ENCODE measurements at regions not wholly inside any gene's neighbourhood (a gene's known extent, or its start where the extent isn't known, plus 50 kb on each side); places are given as distances from the start of the nearest gene placed in this dataset.

DNA sequence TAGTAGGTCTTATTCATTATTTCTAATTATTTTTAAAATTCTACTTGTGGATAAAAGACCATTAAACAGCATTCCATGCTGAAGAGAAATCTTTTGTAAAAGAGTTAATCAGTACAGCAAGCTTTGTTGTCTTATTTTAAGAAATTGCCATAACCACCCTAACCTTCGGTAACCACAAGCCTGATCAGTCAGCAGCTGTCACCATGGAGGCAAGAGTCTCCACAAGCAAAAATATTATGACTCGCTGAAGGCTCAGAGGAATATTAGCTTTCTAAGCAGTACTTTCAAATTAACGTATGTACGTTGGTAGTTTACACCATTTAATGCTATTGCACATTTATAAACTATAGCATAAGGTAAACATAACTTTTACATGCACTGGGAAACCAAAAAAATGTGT lies 650.5 kb upstream of the LINC00305 start:
- no peaks in the 10 kb centered on the region for H3K4me1 ChIP-seq (ENCODE audit: insufficient read depth, low read length)
- H3K36me3 ChIP-seq (replicated peaks in 1 of 2; ENCODE audit: control insufficient read depth in 1 of 2, insufficient read depth in 2 of 2, low read length in 2 of 2), result no peaks in the 10 kb centered on the region
- H2AFZ ChIP-seq (ENCODE audit: low read length), result no peak overlapping the region
- no peak for FAIRE-seq
- no peak overlapping the region for H3K27ac ChIP-seq (ENCODE audit: extremely low read length, insufficient read depth, low read length)
- H3K9ac ChIP-seq (ENCODE audit: insufficient read depth, low read depth, low read length), result no peak overlapping the region
- no peak for DNase-seq (ENCODE audit: low spot score)
- ATAC-seq, result no peak
- TF ChIP-seq POLR2AphosphoS5 (IDR thresholded peaks at IDR 0.05; ENCODE audit: low read depth, low read length) (no peak), HCFC1 (IDR thresholded peaks at IDR 0.05; ENCODE audit: low read depth, low read length) (no peak), ZNF737 (CRISPR knock-in tag; IDR thresholded peaks at IDR 0.05; ENCODE audit: borderline replicate concordance) (no peak), MYC (CRISPR knock-in tag; IDR thresholded peaks at IDR 0.05; ENCODE audit: borderline replicate concordance) (no peak), ARNT (IDR thresholded peaks at IDR 0.05) (no peak), ZNF792 (CRISPR knock-in tag; IDR thresholded peaks at IDR 0.05) (no peak), ZBTB7A (CRISPR knock-in tag; IDR thresholded peaks at IDR 0.05) (no peak), SALL1 (CRISPR knock-in tag; IDR thresholded peaks at IDR 0.05) (no peak), NFIB (CRISPR knock-in tag; IDR thresholded peaks at IDR 0.05; ENCODE audit: borderline replicate concordance) (no peak), MEIS1 (CRISPR knock-in tag; IDR thresholded peaks at IDR 0.05; ENCODE audit: borderline replicate concordance) (no peak), ZNF589 (CRISPR knock-in tag; conservative IDR thresholded peaks at IDR 0.05) (no peak), ZNF550 (CRISPR knock-in tag; IDR thresholded peaks at IDR 0.05; ENCODE audit: borderline replicate concordance) (no peak), MEIS2 (CRISPR knock-in tag; IDR thresholded peaks at IDR 0.05) (no peak)
- TF ChIP-seq, protein P1, sequence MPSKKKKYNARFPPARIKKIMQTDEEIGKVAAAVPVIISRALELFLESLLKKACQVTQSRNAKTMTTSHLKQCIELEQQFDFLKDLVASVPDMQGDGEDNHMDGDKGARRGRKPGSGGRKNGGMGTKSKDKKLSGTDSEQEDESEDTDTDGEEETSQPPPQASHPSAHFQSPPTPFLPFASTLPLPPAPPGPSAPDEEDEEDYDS (CRISPR knock-in tag; IDR thresholded peaks at IDR 0.05), result no peak
- TF ChIP-seq, protein P2, sequence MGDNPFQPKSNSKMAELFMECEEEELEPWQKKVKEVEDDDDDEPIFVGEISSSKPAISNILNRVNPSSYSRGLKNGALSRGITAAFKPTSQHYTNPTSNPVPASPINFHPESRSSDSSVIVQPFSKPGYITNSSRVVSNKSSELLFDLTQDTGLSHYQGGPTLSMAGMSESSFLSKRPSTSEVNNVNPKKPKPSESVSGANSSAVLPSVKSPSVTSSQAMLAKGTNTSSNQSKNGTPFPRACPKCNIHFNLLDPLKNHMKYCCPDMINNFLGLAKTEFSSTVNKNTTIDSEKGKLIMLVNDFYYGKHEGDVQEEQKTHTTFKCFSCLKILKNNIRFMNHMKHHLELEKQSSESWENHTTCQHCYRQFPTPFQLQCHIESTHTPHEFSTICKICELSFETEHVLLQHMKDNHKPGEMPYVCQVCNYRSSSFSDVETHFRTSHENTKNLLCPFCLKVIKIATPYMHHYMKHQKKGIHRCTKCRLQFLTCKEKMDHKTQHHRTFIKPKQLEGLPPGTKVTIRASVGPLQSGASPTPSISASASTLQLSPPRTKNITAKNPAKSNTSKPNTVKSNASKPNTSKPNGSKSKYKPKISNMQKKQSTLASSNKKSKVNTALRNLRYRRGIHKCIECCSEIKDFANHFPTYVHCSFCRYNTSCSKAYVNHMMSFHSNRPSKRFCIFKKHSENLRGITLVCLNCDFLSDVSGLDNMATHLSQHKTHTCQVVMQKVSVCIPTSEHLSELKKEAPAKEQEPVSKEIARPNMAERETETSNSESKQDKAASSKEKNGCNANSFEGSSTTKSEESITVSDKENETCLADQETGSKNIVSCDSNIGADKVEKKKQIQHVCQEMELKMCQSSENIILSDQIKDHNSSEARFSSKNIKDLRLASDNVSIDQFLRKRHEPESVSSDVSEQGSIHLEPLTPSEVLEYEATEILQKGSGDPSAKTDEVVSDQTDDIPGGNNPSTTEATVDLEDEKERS (CRISPR knock-in tag; IDR thresholded peaks at IDR 0.05), result no peak
- ChIA-PET POLR2A (no interaction called here), CTCF (ENCODE audit: low intra/inter-chr PET ratio, low total read pairs) (no interaction called here)
- H3K4me3 ChIP-seq (replicated peaks in 1 of 3; ENCODE audit: insufficient read depth in 1 of 3, low read depth in 2 of 3, low read length in 3 of 3), result no peak overlapping the region
- H3K27me3 ChIP-seq (ENCODE audit: control insufficient read depth in 1 of 2, insufficient read depth in 2 of 2, low read length in 2 of 2), result no peaks in the 10 kb centered on the region
- in situ Hi-C loops (cut with HindIII; ENCODE audit: extremely low pct_ligation_motif_present, low pct_unique_long_range_greater_than_20kb) (no loop called here), intact Hi-C loops (cut with micrococcal nuclease; ENCODE audit: unreplicated experiment) (no loop called here)
- no peaks in the 10 kb centered on the region for H4K20me1 ChIP-seq (ENCODE audit: insufficient read depth, low read length)
- no peak overlapping the region for H3K4me2 ChIP-seq (ENCODE audit: low read depth, low read length)
- 4% methylated on average over 4 of the region's 4 CpGs for WGBS (ENCODE audit: low lambda C conversion rate)
- BruUV-seq (replicated peaks), result no TSS peak
- no peaks in the 10 kb centered on the region for H3K9me3 ChIP-seq (ENCODE audit: low read length)
- no peaks in the 10 kb centered on the region for H3K79me2 ChIP-seq (ENCODE audit: insufficient read depth, low read length)
